AG20443 (cell line): ENCODE measurements at regions not wholly inside any gene's neighbourhood (a gene's known extent, or its start where the extent isn't known, plus 50 kb on each side); places are given as distances from the start of the nearest gene placed in this dataset.
"Not testable (repeated sequence)": the region's sequence is repeated elsewhere in the genome, so short reads cannot be mapped to it uniquely, and the experiment has no call there.

Experiments
- DNase-seq: peaks from one replicate; pipeline ENCODE4 v3.0.0; 2012; ENCODE audit warnings: low spot score, mixed read lengths

DNA sequence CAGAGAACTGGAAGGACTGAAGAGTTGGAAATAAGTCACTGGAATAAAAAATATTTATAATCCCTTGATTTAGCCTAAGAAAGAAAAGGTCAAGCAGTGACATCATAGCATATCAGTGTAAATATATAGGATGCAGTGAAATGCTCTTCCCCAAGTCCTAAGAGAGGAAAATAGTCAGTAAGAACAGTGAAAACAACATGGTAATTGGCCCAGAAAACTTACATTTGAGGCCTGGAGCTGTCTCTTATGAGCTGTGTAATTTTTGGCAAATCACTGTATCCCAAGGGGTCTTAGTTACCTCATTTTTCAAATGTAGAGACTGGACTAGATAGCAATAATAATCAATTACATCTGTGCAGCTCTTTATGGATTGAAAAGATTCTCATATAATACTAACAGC is 255.7 kb upstream of the AR start:
- no peak for DNase-seq

DNA sequence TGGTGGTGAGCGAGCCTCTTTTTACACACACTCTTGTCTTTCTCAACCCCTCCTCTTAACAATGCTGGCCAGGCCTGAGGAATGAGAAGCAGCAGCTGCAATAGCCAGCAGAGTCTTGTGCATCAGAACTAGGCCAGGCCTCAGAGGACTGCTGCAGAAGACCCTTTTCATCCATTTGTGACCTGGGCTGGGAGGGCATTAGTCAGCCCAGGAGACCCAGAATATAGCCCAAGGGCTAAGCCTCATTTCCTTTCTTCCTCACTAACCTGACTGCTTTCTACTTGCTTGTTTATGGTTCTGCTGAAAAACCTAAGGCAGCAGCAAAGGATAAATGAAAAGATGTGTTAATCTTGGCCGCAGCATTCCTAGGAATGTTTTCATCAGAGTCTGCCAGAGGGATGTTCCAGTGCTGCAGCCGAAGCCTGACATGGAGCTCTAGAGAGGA is 254.7 kb upstream of the AR start:
- DNase-seq, result peak; percentile 4

GRCh38 chrX:67290489-67291220 is 253.2 kb upstream of the AR start:
- DNase-seq, result no peak

DNA sequence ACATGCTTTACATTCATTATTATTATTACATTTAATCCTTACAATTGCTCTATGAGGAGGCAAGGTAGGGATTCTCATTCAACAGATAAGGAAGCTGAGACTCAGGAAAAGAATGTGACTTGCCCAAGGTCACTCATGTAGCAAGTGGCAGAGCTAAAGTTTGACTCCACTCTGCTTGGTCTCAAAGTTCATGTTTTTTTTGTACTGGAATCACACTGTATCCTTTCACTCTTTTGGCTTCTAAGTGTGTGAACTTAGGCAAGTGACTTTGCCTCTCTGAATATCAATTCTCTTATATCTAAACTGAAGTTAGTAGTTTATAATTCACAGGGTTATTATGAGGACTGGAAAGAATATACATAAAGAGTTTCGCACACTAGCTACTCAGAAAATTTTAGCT is 247.9 kb upstream of the AR start:
- DNase-seq, result no peak

DNA sequence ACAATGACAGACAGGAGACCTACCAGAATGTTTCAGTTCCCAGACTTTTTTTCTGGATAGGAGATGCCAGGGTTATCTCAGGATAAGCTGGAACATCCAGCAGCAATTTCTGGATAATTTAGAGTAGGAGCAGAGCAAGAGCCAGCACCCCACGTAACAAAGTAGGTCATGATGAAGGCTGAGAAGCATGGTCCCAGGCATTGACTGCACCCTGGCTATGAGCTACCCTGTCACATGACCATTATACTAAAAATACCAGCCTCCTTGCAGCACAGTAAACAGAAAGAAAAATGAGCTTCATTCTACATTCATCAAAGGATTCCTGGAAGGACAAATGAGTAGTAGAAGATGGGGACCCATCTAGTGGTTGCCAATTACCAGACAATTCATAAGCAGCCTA is 247.4 kb upstream of the AR start:
- DNase-seq, result no peak

GRCh38 chrX:67317725-67318124 is 226.1 kb upstream of the AR start:
- no peak for DNase-seq

DNA sequence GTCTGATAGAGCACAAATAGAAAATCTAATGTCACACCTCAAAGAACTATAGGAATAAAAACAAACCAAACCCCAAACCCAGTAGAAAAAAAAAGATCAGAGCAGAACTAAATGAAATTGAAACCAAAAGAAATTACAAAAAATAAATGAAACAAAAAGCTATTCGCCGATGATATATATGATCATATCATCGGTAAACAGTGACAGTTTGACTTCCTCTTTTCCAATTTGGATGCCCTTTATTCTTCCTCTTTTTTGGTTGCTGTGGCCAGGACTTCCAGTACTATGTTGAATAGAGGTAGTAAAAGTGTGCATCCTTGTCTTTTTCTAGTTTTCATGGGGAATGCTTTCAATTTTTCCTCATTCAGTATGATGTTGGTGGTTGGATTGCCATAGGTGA is 215.3 kb upstream of the AR start:
- DNase-seq, result no peak

- DNase-seq, result no peak
These were observed 209.5 kb upstream of the AR start for GRCh38 chrX:67334323-67334722.

GRCh38 chrX:67338262-67338661 is 205.6 kb upstream of the AR start:
- DNase-seq, result no peak

GRCh38 chrX:67342138-67342537 is 201.7 kb upstream of the AR start:
- DNase-seq, result no peak

DNA sequence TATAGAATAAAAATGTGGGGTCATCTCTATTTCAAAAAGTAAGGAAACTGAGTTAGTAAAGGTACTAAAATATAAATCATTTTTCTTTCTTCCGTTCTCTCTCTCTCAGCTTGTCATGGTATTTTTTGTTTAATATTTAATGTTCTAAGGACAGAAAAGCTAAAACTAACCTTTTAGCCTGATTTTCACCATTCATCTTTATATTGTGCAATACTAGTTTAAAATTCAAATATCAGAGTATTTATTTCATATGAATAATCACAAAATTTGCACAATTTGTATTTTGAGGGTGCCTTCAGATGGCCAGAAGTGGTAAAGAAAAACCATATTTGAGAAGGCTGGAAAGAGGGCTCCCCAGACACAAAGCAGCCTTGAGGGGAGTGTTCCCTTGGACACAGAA is 197.6 kb upstream of the AR start:
- DNase-seq, result no peak

- no peak for DNase-seq
These were observed 197.2 kb upstream of the AR start for GRCh38 chrX:67346667-67347066.

DNA sequence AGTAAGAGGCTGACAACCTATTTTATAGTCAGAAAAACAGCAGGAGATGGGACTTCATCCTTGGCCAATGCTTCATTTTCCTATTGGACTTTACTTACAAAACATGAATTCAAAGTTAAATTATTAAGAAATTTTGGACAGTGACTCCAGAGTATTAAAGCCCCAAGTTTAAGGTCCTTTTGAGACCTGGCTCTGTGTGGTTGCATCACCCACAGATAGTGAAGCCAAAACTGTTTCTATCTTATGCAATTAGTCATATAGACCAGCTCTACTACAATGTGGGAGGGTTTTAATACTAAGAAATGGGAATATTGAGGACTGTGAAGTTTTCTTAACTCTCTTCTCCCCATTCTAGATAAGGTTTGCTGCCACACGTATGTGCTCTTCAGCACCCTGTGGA is 196.7 kb upstream of the AR start:
- DNase-seq, result no peak

DNA sequence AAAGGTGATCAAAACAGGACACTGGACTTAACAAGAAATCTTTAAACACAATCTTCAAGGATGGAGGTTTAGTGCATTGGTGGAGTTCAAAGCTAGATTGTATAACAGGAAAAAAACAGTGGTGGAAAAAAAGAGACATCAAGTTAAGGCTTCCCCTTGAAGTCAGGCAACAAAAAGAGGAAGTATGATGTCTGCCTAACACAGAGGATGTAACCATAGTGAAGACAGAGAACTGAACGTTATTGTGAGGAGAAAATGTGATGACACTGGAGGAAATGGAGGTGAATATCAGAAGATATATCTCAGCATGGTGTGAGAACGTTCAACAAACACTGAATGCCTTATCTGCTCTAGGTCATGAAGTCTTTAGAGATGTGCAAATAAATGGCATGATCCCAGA is 192.4 kb upstream of the AR start:
- no peak for DNase-seq

GRCh38 chrX:67353651-67354370 is 190.0 kb upstream of the AR start:
- peak; percentile 14 for DNase-seq

DNA sequence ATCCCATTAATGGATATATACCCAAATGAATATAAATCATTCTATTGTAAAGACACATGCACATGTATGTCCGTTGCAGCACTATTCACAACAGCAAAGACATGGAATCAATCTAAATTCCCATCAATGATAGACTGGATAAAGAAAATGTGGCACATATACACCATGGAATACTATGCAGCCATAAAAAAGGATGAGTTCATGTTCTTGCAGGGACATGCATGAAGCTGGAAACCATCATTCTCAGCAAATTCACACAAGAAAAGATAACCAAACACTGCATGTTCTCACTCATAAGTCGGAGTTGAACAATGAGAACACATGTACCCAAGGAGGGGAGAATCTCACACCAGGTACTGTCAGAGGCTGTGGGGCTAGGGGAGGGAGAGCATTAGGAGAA is 182.6 kb upstream of the AR start:
- not testable (repeated sequence) for DNase-seq

- no peak for DNase-seq
These were observed 159.4 kb upstream of the AR start for GRCh38 chrX:67384403-67384802.

DNA sequence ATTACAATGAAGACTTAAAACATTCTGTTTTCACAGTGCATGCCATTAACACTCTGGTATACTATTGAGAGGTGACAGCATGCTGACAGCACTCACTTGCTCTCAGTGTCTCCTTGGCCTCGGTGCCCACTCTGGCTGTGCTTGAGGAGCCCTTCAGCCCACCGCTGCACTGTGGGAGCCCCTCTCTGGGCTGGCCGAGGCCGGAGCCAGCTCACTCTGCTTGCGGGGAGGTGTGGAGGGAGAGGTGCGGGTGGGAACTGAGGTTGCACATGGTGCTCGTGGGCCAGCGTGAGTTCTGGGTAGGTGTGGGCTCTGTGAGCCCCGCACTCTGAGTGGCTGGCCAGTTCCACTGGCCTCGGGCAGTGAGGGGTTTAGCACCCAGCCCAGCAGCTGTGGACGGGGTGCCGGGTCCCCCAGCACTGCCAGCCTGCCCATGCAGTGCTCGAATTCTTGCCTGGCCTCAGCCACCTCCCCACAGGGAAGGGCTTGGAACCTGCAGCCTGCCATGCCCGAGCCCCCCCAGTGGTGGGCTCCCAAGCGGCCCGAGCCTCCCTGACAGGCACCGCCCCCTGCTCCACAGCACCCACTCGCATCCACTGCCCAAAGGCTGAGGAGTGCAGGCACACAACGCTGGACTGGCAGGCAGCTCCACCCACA is 135.3 kb upstream of the AR start:
- DNase-seq, result no peak

DNA sequence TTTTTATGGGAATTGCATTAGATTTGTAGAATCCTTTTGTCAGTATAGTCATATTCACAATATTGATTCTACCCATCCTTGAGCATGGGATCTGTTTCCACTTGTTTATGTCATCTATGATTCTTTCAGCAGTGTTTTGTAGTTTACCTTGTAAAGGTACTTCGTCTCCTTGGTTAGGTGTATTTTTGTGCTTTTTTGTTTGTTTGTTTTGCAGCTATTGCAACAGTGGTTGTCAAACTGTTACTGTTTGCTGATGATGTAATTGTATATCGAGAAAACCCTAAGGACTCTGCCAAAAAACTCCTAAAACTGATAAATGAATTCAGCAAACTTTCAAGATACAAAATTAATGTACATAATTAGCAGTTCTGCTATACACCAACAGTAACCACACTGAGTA is 127.9 kb upstream of the AR start:
- DNase-seq, result no peak

- no peak for DNase-seq
These were observed 116.9 kb upstream of the AR start for GRCh38 chrX:67426946-67427345.

- no peak for DNase-seq
These were observed 108.3 kb upstream of the AR start for GRCh38 chrX:67435536-67435935.

DNA sequence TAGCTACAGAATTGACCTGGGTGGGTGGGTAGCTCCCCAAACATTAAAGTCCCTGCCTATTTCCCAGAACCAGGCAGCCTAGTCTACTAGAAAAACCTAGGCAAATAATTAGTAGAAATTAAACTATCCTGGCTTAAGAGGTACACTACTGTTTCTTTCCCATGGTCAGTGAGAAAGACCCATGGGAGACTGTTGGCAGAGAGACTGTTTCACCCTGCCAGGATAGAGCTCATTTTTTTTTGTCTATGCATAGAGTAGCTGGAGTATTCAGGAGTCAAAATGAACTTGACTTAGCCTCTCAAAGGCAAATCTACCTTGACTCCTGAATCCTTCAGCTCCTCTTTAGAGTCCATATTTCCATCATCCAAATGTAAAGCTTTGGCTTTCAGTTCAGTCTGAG is 107.0 kb upstream of the AR start:
- DNase-seq, result no peak

GRCh38 chrX:67437821-67438220 is 106.0 kb upstream of the AR start:
- no peak for DNase-seq
